DMS153 treated with DMSO at 0.1 percent for 48 hours (cell line): ENCODE measurements at regions not wholly inside any gene's neighbourhood (a gene's known extent, or its start where the extent isn't known, plus 50 kb on each side); places are given as distances from the start of the nearest gene placed in this dataset.
A peak's percentile ranks its signal among the peaks of the same experiment; 100 is the strongest.
"Not testable (repeated sequence)": the region's sequence is repeated elsewhere in the genome, so short reads cannot be mapped to it uniquely, and the experiment has no call there.

ENCODE experiments used
- DNase-seq: peaks from one replicate; lab custom pipeline; 2025; ENCODE audit not compliant: unreplicated experiment; lab: John Stamatoyannopoulos, UW

GRCh38 chr17:65312718-65313377 lies 175.7 kb downstream of the RGS9 start:
- no peak for DNase-seq

DNA sequence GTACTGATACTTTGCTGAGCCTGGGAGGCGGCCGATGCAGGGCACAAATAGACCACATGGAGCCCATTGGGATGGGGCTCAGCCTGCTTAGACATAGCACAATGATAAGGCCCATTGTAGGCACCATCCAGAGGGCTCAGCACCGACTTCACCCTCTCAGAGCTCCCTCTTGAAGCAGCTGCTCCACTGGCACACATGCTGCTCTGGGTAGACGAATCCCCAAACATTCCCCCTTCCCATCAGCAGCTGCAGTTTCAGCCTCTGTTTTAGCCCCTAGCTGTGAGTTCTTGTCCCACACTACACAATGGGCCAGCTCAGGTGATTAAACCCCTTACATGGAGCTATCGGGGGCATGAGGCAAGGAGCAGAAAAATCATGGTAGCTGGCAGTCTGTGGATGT lies 174.1 kb downstream of the RGS9 start:
- DNase-seq = no peak

DNA sequence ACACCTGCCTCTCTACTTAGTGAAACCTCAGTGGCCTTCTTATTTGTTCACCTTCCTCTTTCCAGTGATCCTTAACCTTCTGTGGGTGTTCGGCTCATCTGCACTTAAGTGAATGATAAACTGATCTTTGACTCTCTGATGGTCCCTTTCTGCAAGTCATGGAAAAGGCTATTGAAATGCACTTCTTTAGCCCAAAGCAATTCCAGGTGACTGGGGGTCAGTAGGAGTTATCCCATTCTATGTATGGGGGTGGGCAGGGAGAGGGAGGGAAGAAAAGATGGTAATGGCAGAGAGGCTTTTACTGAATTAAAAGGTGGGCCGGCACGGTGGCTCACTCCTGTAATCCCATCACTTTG lies 170.8 kb downstream of the RGS9 start:
- no peak for DNase-seq

DNA sequence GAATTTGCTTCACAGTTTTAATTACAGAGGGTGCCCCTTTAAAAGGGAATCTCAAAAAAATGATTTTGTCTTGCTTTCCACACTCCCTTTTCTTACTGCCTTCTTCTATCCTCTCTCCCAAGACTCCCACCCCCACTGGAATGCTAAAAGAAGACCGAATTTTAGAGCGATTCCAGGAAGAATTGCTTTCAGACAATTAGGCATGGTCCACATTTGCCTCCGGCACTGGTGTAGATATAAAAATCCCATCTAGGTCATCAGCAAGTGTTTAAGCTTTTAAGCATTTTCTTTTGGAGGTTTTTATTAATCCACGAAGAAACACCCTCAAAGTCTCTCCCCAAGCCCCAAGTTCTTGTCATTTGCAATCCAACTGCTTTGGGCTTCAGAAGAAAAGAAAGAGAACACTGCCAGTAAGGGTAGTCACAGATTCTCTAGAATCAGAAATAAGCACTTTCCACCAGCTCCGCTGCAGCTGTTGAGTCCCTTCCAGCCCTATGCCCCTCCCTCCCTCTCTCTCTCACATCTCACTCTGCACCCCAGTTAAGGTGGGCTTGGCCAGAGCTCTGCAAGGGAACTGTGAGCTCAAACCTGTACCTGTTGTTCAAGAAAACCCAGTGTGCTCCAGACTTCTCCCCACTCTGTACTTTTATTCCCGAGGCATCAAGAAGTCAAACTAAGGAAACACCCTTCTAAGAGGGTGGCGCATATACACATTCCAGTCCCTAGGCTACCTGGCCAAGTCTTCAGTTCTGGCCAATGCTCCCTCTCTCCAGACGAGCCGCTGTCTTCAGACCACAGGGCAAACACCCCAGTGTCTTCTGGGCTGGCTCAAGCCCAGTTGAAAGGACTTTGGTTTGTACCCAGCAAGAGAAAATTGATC lies 170.2 kb downstream of the RGS9 start:
- DNase-seq = no peak

DNA sequence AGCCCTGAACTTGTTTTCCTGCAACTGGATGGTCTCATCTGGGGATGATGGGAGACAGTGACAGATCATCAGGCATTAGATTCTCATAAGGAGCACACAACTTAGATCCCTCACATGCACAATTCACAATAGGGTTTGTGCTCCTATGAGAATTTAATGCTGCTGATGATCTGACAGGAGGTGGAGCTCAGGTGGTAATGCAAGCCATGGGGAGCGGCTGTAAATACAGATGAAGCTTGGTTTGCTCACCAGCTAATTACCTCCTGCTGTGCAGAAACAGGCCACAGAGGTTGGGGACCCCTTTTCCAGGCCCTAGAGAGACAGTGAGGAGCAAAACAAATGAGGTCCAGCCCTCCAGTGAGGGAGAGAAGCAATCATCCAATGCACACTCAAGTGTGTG lies 168.6 kb downstream of the RGS9 start:
- DNase-seq = no peak

GRCh38 chr17:65305116-65305515 lies 167.9 kb downstream of the RGS9 start:
- DNase-seq = no peak

- not testable (repeated sequence) for DNase-seq
Observed at GRCh38 chr17:65301882-65302281, 164.7 kb downstream of the RGS9 start.

DNA sequence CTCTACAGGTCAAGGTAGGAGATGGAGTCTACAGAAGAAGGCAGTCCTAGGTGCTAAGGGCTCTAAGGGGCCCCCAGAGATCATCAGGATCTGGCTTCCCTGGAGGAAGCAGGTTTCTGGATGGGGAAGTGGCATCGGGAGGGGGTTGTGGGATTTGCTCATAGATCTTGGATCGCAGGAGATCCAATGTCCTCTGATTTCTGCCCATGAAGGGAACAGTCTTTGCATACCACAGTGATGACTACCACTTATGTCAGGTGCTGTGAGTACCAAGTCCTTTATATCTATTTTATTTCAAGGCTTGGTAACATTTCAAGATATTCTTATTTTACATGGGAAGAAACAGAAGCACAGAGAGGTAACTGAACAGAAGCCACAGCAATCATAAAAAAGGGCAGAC lies 164.0 kb downstream of the RGS9 start:
- no peak for DNase-seq

GRCh38 chr17:65297916-65298315 lies 160.7 kb downstream of the RGS9 start:
- DNase-seq = no peak

GRCh38 chr17:65297384-65297783 lies 160.2 kb downstream of the RGS9 start:
- no peak for DNase-seq

- no peak for DNase-seq
Observed at GRCh38 chr17:65294181-65294719, 157.1 kb downstream of the RGS9 start.

GRCh38 chr17:65293584-65294180 lies 156.5 kb downstream of the RGS9 start:
- DNase-seq = no peak

DNA sequence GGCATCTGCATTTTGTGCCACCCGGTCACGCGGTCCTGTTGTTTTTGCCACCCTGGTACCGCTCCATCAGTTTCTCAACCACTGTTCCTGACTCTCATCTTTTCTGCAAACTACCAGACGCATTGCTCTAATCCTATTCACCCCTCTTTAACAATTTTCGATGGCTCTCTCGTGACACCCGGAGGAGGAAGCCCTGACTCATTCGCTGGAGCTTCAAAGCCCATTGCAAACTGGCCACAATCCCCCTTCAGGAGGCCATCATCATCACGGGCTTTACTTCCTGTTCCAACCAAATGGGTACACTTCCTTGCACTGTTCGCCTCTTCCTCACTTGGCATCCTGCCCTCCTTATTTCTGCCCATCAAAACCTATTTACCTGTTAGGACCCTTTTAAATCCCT lies 155.3 kb downstream of the RGS9 start:
- DNase-seq = no peak

DNA sequence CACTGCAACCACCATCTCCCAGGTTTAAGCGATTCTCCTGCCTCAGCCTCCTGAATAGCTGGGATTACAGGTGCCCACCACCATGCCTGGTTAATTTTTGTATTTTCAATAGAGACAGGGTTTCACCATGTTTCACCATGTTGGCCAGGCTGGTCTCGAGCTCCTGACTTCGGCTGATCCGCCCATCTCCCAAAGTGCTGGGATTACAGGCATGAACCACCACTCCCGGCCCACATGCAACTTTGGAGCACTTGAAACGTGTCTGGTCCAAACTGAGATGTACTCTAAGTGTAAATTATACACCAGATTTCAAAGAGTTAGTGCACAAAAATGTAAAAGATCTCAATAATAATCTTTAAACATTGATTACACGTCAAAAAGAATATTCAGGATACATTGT lies 154.1 kb downstream of the RGS9 start:
- not testable (repeated sequence) for DNase-seq

DNA sequence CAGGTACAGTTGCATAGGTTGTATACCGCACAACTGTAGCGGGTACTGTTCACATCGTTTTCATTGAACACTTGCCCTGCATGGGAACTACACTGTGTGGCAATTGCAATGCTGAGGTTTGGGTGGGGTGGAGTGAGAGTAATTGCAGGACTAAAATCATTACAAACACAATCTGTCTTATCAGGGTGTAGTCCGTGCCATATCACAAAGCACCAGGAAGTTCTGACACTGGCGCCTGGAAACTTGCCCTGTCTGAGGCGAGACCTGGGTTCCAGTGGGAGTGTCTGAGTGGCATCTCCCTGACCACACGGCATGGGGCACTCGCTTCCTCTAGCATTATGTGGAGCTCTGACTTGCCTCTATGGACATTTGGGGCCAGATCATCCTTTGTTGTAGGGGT lies 153.4 kb downstream of the RGS9 start:
- DNase-seq = no peak

GRCh38 chr17:65290056-65290455 lies 152.9 kb downstream of the RGS9 start:
- DNase-seq = no peak

GRCh38 chr17:65287040-65287439 lies 149.9 kb downstream of the RGS9 start:
- DNase-seq = no peak

DNA sequence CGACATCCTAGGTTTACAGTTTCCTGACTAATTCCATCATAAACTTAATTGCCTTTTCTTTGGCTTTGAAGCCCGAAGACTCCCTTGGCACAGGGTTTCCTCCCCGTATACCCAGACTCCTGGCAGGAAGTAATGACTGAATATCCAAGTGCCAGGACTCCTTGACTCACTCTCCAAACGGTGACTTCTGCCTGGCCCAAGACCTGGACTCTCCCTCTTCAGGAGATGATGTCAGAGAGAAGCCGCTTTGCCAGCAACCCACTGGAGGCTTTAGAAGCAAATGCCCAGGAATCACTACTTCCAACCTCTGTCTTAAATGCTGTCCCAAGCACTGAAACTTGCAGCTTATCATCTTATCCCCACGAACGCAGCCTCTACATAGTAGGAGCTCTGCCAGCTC lies 146.5 kb downstream of the RGS9 start:
- DNase-seq = no peak

DNA sequence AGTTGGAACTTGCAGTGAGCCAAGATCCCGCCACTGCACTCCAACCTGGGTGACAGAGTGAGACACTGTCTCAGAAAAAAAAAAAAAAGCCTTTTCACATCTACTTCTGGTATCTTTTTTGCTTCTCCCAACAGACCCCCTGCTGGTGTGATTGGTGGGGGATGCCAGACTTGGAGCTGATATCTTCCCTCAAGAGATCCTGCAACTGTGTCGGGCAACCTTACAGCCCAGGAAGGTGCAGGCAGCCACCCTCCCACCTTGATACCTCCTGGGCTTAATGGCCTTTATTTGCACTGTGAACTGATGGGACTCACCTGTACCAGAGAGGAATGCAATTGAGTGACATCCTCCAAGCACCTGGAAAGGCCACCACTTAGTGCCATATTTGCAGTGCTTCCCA lies 142.3 kb downstream of the RGS9 start:
- no peak for DNase-seq

- no peak for DNase-seq
Observed at GRCh38 chr17:65278820-65279184, 141.6 kb downstream of the RGS9 start.

DNA sequence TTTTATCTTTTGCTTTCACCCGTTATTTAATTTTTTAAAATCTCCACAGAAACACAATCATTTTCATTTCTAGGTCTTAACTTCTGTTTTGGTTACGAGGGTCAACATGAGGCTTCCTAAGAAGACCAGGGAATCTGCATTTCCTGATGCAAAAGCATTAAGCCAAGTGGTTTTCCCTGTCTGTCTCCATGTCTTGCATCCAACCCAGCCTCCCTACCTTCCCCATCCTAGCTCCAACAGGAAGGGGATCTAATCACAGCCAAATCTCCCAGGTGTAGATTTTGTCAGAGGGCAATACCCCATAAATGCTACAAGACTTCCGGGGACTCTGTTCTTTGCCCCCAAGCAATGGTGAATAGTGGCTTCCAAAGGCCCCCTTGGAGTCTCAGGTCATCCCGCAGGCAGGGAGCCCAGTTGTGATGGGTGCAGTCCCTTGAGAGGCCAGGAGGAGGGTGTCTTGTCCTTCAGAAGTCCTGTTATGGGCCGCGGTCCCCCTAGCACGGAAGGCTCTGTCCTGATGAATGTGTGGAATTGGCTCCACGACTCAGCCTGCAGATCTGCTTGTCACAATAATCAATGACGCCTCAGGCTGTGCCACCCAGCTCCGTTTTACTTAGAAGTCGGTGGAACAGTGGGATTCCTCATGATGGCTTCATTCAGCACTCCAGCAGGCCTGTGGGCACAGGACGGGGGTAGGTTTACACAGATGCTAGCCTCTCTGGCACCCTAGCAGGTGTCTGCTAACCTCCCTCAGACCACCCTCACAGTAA lies 141.1 kb downstream of the RGS9 start:
- peak; percentile 15 for DNase-seq
